ENCODE measurements at regions not wholly inside any gene's neighbourhood (a gene's known extent, or its start where the extent isn't known, plus 50 kb on each side); places are given as distances from the start of the nearest gene placed in this dataset.

- DNase-seq (ENCODE audit: low read depth, low spot score) = no peak
Observed at GRCh38 chr12:11568155-11568761, 81.2 kb upstream of the ETV6 start.

DNA sequence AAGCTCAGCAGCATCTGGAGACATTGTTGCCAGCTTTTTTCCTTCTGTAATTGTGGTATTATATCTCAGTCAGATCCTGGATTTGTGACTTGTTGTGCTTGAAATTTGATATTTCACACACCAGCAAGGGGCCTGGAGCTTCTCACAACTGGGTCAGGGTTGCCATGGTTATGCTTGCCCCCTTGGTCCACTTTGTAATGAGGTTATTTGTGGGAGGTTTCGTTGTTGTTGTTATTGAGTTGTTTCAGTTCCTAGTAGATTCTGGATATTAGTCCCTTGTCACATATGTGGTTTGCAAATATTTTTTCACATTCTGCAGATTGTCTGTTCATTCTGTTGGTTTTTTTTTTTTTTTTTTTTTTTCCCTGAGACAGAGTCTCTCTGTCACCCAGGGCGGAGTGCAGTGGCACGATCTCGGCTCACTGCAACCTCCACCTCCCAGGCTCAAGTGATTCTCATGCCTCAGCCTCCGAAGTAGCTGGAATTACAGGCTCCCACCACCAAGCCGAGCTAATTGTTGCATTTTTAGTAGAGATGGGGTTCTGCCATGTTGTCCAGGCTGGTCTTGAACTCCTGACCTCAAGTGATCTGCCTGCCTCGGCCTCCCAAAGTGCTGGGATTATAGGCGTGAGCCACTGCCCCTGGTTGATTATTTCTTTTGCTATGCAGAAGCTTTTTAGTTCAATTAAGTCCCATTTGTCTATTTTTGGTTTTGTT, 80.6 kb upstream of the ETV6 start:
- DNase-seq (ENCODE audit: low read depth, low spot score) = peak; percentile 69

- DNase-seq (ENCODE audit: low read depth, low spot score) = no peak
Observed at GRCh38 chr12:11569716-11570115, 79.8 kb upstream of the ETV6 start.

DNA sequence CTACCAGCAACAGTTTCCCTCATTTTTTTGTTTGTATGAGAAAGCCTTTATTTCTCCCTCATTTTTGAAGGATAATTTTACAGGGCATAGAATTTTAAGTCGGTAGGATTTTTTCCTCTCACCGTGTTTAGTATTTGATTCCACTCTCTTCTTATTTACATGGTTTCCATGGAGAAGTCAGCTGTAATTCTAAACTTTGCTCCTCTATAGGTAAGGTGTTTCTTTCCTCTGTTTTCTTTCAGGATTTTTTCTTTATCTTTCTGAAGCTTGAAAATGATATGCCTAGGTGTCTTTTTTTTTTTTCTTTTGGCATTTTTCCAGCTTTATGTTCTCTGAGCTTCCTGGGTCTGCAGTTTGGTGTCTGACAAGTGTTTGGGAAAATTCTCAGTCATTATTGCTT, 75.6 kb upstream of the ETV6 start:
- DNase-seq (ENCODE audit: low read depth, low spot score) = no peak

GRCh38 chr12:11576104-11576503, 73.4 kb upstream of the ETV6 start:
- DNase-seq (ENCODE audit: low read depth, low spot score) = no peak

- DNase-seq (ENCODE audit: low read depth, low spot score) = no peak
Observed at GRCh38 chr12:11577658-11578260, 71.7 kb upstream of the ETV6 start.

DNA sequence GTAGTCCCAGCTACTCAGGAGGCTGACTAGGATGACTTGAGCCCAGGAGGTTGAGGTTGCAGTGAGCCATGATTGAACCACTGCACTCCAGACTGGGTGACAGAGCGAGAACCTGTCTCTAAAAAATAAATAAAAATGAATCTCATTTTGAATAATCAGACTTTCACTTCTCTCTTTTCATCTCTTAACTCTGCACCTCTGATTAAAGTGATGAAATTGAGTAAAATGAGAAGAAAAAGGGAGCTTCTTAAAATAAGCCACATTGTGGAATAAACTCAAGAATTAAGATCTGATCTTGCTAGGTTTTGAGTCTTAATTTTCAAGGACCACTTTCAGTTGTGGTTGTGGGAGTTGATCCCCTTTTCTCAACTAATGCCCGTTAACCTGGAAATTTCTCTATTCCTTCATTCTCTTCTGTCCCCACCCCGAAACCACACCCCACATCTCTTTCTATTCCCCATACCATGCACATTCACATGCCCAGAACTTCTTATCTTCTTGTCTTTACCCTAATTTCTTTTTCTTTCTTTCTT, 70.9 kb upstream of the ETV6 start:
- no peak for DNase-seq (ENCODE audit: low read depth, low spot score)

DNA sequence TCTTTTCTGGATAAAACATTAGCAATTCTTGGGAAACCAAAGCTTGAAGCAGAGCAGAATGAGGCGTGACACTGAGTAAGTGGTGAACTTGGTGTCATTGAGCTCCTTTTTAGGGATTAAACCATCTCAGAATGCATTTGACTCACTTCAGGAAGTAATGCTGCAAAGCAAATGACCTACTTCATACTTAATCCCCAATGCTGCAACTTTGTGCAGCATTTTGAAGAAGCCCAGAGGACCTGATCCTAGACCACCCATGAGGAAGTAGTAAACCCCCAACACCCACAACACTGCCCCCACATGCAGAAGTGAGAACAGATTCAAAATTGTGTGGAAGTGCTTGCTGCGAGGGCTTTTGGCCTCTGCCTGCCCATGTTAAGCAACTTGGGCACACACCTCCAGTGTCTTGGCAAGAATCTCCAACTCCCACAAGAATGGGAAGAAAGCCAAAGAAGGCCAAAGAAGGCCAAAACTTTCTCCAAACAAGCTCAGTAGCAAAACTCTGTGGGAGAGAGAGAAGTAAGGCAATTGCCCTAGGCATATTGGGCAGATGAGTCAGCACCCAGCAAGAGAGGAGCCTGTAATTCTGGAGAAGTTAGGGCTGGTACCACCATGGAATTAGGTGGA, 69.2 kb upstream of the ETV6 start:
- DNase-seq (ENCODE audit: low read depth, low spot score) = peak; percentile 69

- peak; percentile 68 for DNase-seq (ENCODE audit: low read depth, low spot score)
Observed at GRCh38 chr12:11581179-11581755, 68.2 kb upstream of the ETV6 start.

DNA sequence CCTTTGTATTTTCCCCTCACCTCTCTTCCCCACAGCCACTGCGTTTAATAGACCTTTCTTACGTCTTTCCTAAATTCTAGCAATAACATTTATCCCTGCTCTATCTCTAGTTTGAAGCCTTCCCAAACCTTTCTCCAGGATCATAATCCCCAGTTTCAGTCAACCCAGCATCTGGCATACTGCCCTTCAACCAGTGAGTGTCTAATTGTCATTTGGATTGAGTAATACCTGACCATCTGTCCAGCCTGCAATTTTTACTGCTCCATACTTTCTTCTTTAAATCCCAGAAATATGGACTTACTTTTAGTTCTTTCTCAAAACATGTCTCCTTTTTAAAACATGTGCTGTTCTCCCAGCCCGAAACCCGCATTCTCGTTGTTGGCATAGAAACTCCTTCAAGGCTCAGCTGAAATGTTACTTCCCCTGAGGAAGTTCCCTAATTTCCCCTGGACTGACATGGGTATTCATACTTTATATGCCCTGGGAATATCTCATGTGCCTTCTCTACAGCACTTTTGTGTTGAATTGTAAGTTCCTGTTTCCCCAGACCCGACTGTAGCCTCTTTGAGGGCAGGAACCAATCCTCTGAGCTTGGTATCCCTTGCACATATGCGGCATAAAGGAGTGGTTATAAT, 65.1 kb upstream of the ETV6 start:
- no peak for DNase-seq (ENCODE audit: low read depth, low spot score)

DNA sequence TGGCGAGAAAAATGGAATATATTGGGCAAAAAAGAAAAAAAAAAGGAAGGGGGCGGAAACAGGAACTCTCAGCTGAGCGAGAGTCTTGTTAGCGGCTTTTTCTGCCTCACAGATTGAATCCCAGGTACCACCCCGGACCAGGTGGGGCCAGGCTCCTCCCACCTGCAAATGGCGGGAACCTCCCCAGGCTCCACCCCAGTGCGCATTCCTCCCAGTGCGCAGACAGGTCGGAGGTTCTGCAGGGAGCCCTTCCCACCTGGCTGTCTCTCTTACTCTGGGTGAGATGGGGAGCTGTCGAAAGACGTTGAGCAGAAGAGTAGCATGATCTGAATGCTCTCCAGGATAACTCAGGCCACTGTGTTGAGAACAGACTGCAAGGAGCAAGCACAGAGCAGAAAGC, 57.0 kb upstream of the ETV6 start:
- DNase-seq (ENCODE audit: low read depth, low spot score) = no peak

GRCh38 chr12:11593013-11593412, 56.5 kb upstream of the ETV6 start:
- no peak for DNase-seq (ENCODE audit: low read depth, low spot score)

GRCh38 chr12:11595080-11595479, 54.4 kb upstream of the ETV6 start:
- DNase-seq (ENCODE audit: low read depth, low spot score) = no peak

DNA sequence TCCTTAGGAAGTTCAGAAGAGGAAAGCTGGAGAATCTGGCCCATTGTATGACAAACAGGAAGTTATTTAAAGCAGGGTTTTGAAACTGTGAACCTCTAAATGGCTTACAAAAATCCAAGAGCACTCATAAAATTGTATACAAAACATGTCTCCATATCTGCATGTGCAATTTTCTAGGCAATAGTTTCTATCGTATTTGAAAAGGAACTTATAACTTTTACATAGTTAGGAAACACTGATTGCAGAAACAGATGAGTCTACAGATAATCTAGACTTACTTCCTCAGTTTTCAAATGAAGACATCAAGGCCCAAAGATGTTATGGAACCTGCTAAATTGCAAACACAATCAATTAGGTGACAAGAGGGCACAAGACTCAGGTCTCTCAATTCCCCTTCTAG, 53.3 kb upstream of the ETV6 start:
- no peak for DNase-seq (ENCODE audit: low read depth, low spot score)

DNA sequence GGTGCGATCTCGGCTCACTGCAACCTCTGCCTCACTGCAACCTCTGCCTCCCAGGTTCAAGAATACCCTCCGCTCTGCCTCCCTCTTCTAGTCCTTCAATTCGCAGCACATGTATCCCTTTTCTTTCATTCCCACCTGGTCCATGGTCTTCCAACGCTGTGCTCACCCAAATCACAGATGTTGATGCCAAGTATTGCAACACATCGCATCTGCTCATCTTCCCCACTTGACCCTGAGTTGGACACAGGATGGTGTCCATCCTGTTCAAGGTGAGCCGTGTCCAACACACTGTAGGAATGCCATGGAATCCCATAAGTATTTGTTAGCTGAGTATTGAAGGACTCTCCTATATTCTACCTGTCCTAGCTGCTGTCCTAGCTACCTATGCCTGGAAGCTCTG, 50.6 kb upstream of the ETV6 start:
- no peak for DNase-seq (ENCODE audit: low read depth, low spot score)
